ENCODE measurements at regions not wholly inside any gene's neighbourhood (a gene's known extent, or its start where the extent isn't known, plus 50 kb on each side); places are given as distances from the start of the nearest gene placed in this dataset.

GRCh38 chr13:51017516-51017915 is 93.6 kb downstream of the C13orf42 start:
- no peaks in the 10 kb centered on the region for H3K36me3 Mint-ChIP-seq (ENCODE audit: insufficient read depth, unreplicated experiment)
- TF ChIP-seq CTCF (IDR thresholded peaks at IDR 0.05; ENCODE audit: insufficient read depth in 1 of 2, low read depth in 1 of 2, low read length in 1 of 2, severe bottlenecking in 1 of 2, unreplicated experiment in 1 of 2), result no peak
- H3K9me3 Mint-ChIP-seq (ENCODE audit: unreplicated experiment), result peaks cover 9% of the 10 kb centered on the region
- POLR2A ChIA-PET, result no interaction called here
- no peak overlapping the region for H3K27ac Mint-ChIP-seq (ENCODE audit: unreplicated experiment)
- H3K9me3 ChIP-seq, result no peaks in the 10 kb centered on the region
- H3K4me1 ChIP-seq, result no peaks in the 10 kb centered on the region
- H3K4me1 Mint-ChIP-seq (ENCODE audit: low read depth, unreplicated experiment), result no peaks in the 10 kb centered on the region
- no peak overlapping the region for H3K4me3 Mint-ChIP-seq (ENCODE audit: unreplicated experiment)
- no peak for DNase-seq
- H3K36me3 ChIP-seq (ENCODE audit: control insufficient read depth, insufficient read depth, low read length), result no peaks in the 10 kb centered on the region
- no peaks in the 10 kb centered on the region for H3K27me3 Mint-ChIP-seq (ENCODE audit: insufficient read depth, unreplicated experiment)
- CTCF ChIA-PET, result no interaction called here
- intact Hi-C loops (cut with micrococcal nuclease; ENCODE audit: unreplicated experiment), result no loop called here
- H3K27me3 ChIP-seq (replicated peaks; ENCODE audit: control insufficient read depth, insufficient read depth, low read length), result no peaks in the 10 kb centered on the region
- no peak overlapping the region for H3K4me3 ChIP-seq (ENCODE audit: low read depth, low read length)
- no TSS peak for BruUV-seq (replicated peaks)

- Mint-ChIP-seq H3K27ac (ENCODE audit: unreplicated experiment) (no peak overlapping the region), H3K27me3 (ENCODE audit: insufficient read depth, unreplicated experiment) (no peaks in the 10 kb centered on the region), H3K9me3 (ENCODE audit: unreplicated experiment) (peaks cover 10% of the 10 kb centered on the region), H3K4me1 (ENCODE audit: low read depth, unreplicated experiment) (no peaks in the 10 kb centered on the region), H3K36me3 (ENCODE audit: insufficient read depth, unreplicated experiment) (no peaks in the 10 kb centered on the region), H3K4me3 (ENCODE audit: unreplicated experiment) (no peak overlapping the region)
- H3K27me3 ChIP-seq (replicated peaks; ENCODE audit: control insufficient read depth, insufficient read depth, low read length), result no peaks in the 10 kb centered on the region
- H3K4me1 ChIP-seq, result no peaks in the 10 kb centered on the region
- ChIA-PET POLR2A (interaction anchor here (1.0 kb wide), 1 partner anchor 809 kb away, joined by 3 read pairs; no protein-coding TSS in a partner anchor), CTCF (no interaction called here)
- intact Hi-C loops (cut with micrococcal nuclease; ENCODE audit: unreplicated experiment), result no loop called here
- no TSS peak for BruUV-seq (replicated peaks)
- no peaks in the 10 kb centered on the region for H3K36me3 ChIP-seq (ENCODE audit: control insufficient read depth, insufficient read depth, low read length)
- DNase-seq, result no peak
- TF ChIP-seq CTCF (IDR thresholded peaks at IDR 0.05; ENCODE audit: insufficient read depth in 1 of 2, low read depth in 1 of 2, low read length in 1 of 2, severe bottlenecking in 1 of 2, unreplicated experiment in 1 of 2), result no peak
- no peak overlapping the region for H3K4me3 ChIP-seq (ENCODE audit: low read depth, low read length)
- H3K9me3 ChIP-seq, result no peaks in the 10 kb centered on the region
Measured at GRCh38 chr13:51015973-51016372, 95.1 kb downstream of the C13orf42 start.

- BruUV-seq (replicated peaks), result no TSS peak
- Mint-ChIP-seq H3K9me3 (ENCODE audit: unreplicated experiment) (peaks cover 10% of the 10 kb centered on the region), H3K27me3 (ENCODE audit: insufficient read depth, unreplicated experiment) (no peaks in the 10 kb centered on the region), H3K27ac (ENCODE audit: unreplicated experiment) (no peak overlapping the region), H3K36me3 (ENCODE audit: insufficient read depth, unreplicated experiment) (no peaks in the 10 kb centered on the region), H3K4me1 (ENCODE audit: low read depth, unreplicated experiment) (no peaks in the 10 kb centered on the region), H3K4me3 (ENCODE audit: unreplicated experiment) (no peak overlapping the region)
- H3K9me3 ChIP-seq, result no peaks in the 10 kb centered on the region; the same call in 1 of the 2 replicates
- DNase-seq, result no peak
- no peaks in the 10 kb centered on the region for H3K36me3 ChIP-seq (ENCODE audit: control insufficient read depth, insufficient read depth, low read length)
- ChIA-PET POLR2A (no interaction called here), CTCF (no interaction called here)
- intact Hi-C loops (cut with micrococcal nuclease; ENCODE audit: unreplicated experiment), result no loop called here
- H3K4me3 ChIP-seq (ENCODE audit: low read depth, low read length), result no peak overlapping the region
- TF ChIP-seq CTCF (IDR thresholded peaks at IDR 0.05; ENCODE audit: insufficient read depth in 1 of 2, low read depth in 1 of 2, low read length in 1 of 2, severe bottlenecking in 1 of 2, unreplicated experiment in 1 of 2), result no peak
- H3K4me1 ChIP-seq, result peaks cover 28% of the 10 kb centered on the region
- H3K27me3 ChIP-seq (replicated peaks; ENCODE audit: control insufficient read depth, insufficient read depth, low read length), result no peaks in the 10 kb centered on the region; the same call in 1 of the 2 replicates
Measured at GRCh38 chr13:51009597-51009996, 100.0 kb downstream of the RNASEH2B start.

Measured in Caco-2 (cell line).